AG09309 (cell line): ENCODE measurements at regions not wholly inside any gene's neighbourhood (a gene's known extent, or its start where the extent isn't known, plus 50 kb on each side); places are given as distances from the start of the nearest gene placed in this dataset.

Experiments used
- DNase-seq: peaks from one replicate; pipeline ENCODE4 v3.0.0-alpha.2; 2010; ENCODE audit warnings: low read depth
- H3K4me3 ChIP-seq: 2 replicates; pipeline ENCODE4 v1.5.1; 2011; ENCODE audit warnings: mild to moderate bottlenecking, low read depth, low read length, moderate library complexity; ENCODE audit not compliant: control insufficient read depth
- TF ChIP-seq, protein P1 (sequence below): IDR thresholded peaks from 2 replicates; pipeline ENCODE4 v1.5.1; 2011; ENCODE audit warnings: mild to moderate bottlenecking, low read depth, low read length, inconsistent platforms; ENCODE audit not compliant: insufficient read depth, control insufficient read depth; ENCODE audit errors: missing control alignments

DNA sequence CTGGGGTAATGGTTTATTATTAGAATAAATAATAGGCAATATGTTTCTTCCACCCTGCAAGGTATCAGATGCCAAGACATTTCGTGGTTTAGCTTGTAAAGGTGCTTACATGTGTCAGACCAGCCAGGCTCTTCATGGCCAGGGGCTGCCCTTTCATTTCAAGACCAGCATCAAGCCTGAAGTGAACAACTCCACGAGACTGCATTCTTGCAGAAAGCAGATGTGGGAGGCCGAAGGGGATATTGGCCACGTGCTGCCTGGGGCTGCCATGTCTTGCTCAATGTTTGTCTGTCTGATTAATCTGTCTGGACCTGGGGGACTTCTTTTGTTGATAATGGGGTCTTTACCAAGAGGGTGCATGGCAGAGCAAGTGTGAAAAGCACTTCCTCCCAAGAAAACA lies 294.2 kb upstream of the RBFOX1 start:
- no peak overlapping the region for H3K4me3 ChIP-seq
- TF ChIP-seq, protein P1, sequence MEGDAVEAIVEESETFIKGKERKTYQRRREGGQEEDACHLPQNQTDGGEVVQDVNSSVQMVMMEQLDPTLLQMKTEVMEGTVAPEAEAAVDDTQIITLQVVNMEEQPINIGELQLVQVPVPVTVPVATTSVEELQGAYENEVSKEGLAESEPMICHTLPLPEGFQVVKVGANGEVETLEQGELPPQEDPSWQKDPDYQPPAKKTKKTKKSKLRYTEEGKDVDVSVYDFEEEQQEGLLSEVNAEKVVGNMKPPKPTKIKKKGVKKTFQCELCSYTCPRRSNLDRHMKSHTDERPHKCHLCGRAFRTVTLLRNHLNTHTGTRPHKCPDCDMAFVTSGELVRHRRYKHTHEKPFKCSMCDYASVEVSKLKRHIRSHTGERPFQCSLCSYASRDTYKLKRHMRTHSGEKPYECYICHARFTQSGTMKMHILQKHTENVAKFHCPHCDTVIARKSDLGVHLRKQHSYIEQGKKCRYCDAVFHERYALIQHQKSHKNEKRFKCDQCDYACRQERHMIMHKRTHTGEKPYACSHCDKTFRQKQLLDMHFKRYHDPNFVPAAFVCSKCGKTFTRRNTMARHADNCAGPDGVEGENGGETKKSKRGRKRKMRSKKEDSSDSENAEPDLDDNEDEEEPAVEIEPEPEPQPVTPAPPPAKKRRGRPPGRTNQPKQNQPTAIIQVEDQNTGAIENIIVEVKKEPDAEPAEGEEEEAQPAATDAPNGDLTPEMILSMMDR, result no peak
- DNase-seq, result no peak

DNA sequence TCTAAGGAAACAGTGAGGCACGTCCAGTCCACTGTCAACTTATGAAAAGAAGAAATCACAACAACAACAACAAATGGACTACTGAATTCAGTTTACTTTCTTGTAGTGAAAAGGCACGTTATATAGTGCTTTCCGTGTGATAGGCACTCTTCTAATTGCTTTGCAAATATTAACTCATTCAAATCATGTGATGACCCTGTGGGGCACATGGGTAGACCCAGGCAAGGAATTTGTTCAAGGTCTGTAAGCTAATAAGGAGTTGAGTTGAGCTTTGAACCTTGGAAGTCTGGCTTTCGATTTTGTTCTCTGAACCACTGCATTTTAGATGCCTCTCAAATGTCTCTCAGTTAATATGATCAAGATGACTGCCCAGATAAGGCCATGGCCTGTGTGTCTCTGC lies 295.1 kb upstream of the RBFOX1 start:
- no peak for DNase-seq
- TF ChIP-seq, protein P1, result no peak
- H3K4me3 ChIP-seq, result no peak overlapping the region

DNA sequence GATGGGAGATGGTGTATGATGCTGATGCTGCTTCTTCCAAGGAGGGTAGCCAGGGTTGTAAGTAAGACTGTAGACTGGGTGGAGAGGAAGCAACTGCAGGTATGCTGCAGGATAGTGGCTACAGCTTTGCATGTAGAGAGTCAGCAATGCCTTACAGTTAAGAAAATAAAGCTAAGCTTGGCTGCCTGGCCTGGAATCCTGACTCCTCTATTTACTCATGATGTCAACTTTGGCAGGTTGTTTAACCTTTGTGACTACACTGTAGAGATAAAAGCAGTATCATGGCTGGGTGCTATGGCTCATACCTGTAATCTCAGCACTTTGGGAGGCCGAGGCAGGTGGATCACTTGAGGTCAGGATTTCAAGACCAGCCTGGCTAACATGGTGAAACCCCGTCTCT lies 301.6 kb upstream of the RBFOX1 start:
- DNase-seq, result no peak
- H3K4me3 ChIP-seq, result no peak overlapping the region
- TF ChIP-seq, protein P1, result no peak

DNA sequence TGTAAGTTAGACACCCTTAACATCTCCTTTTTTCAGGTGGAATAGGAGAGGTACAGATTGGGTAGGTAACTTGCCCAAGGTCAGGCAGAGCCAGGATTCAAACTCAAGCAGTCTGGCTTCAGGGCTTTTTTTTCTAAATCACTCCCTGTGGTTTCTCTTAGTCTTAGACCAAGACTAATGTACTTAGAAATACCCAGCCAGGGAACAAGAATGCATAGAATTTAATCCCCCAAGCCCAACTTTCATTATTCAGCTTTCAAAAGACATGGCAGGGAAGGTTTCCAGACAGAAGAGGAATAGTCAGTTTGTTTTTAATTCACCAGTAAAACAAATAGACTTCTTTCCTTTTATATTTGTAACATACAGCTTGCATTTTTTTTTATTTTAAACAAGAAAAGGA lies 305.2 kb upstream of the RBFOX1 start:
- no peak overlapping the region for H3K4me3 ChIP-seq
- TF ChIP-seq, protein P1, result no peak
- DNase-seq, result no peak

DNA sequence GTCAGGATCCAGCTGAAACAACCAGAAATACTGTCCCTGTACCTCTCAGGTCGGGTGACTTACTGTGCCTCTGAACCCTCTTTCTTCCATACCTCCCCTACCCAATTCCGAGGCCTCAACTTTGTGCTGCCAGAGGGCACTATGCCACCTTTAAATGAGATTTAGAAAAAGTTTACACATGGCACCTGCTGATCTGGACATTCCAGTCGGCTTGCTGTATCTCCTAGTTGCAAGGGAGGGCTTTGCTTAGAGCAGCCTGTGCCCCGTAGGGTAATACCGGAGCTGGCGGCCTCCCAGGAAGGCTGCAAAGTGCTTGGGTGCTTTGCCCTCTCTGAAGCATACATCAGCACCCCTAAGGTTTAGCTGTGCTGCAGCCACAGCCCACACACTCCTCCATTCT lies 306.0 kb upstream of the RBFOX1 start:
- H3K4me3 ChIP-seq, result no peak overlapping the region
- TF ChIP-seq, protein P1, result no peak
- DNase-seq, result no peak

DNA sequence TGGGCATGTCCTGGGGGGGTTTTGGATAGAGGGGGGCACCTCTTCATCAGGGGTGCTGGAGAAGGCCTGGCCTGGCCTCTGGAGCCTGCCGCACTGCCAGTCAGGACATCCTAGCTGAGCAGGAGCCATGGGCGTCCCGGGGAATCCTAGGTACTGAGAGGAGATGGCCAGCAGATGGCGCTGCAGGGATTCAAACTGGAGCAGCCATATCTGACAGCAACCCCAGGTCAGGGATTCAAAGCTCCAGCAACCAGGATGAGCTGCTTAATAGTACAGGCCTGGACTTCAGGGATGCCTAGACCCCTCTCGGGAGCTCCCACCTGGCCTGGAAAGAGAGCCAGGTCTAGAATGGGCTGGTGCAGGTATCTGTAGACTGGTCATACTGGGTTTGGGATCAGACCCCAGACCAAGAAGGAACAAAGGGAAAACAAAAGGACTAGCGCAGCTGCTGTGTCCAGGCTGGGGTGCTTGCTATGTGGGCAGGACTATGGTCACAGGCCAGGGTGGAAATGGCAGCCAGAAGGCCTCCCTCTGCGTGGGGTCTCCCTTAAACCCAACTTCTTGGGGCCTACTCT lies 306.9 kb upstream of the RBFOX1 start:
- no peak overlapping the region for H3K4me3 ChIP-seq
- TF ChIP-seq, protein P1, result no peak
- DNase-seq, result no peak

DNA sequence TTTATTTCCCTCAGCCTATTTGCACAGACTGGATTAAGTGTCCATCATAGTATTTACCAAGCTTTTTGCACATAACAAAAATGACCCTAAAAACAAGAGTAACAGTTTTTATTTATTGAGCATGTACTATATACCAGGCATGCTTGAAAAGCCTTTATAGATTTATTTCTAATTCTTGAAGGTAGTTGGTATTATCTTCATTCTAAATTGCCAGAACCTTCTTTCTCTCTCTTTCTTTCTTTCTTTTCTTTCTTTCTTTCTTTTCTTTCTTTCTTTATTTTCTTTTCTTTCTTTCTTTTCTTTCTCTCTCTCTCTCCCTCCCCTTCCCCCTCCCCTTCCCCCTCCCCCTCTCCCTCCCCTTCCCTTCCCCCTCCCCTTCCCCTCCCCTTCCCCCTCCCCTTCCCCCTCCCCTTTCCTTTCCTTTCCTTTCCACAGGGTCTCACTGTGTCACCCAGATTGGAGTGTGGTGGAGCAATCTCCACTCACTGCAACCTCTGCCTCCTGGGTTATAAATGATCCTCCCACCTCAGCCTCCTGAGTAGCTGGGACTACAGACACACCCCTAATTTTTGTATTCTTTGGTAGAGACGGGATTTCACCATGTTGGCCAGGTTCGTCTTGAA lies 310.9 kb upstream of the RBFOX1 start:
- TF ChIP-seq, protein P1, result no peak
- no peak for DNase-seq

More for the DNA sequence above, 310.9 kb upstream of the RBFOX1 start:
- no peak overlapping the region for H3K4me3 ChIP-seq
